ENCODE measurements at regions not wholly inside any gene's neighbourhood (a gene's known extent, or its start where the extent isn't known, plus 50 kb on each side); places are given as distances from the start of the nearest gene placed in this dataset.
"Not testable (repeated sequence)": the region's sequence is repeated elsewhere in the genome, so short reads cannot be mapped to it uniquely, and the experiment has no call there.

GRCh38 chr4:112003231-112003907 is 141.9 kb upstream of the FAM241A start:
- DNase-seq (ENCODE audit: low read depth in 2 of 2): no peak

- DNase-seq (ENCODE audit: low read depth in 2 of 2): no peak
Observed at GRCh38 chr4:112005027-112005426, 140.2 kb upstream of the FAM241A start.

GRCh38 chr4:112007391-112007790 is 137.9 kb upstream of the FAM241A start:
- no peak for DNase-seq (ENCODE audit: low read depth in 2 of 2)

- DNase-seq (ENCODE audit: low read depth in 2 of 2): no peak
Observed at GRCh38 chr4:112015960-112016359, 129.3 kb upstream of the FAM241A start.

- DNase-seq (ENCODE audit: low read depth in 2 of 2): no peak
Observed at GRCh38 chr4:112023402-112023950, 121.8 kb upstream of the FAM241A start.

- DNase-seq (ENCODE audit: low read depth in 2 of 2): no peak
Observed at GRCh38 chr4:112026058-112026457, 119.2 kb upstream of the FAM241A start.

GRCh38 chr4:112029771-112030171 is 115.5 kb upstream of the FAM241A start:
- no peak for DNase-seq (ENCODE audit: low read depth in 2 of 2)

- DNase-seq (ENCODE audit: low read depth in 2 of 2): no peak
Observed at GRCh38 chr4:112031712-112032328, 113.4 kb upstream of the FAM241A start.

- no peak for DNase-seq (ENCODE audit: low read depth in 2 of 2)
Observed at GRCh38 chr4:112036886-112037285, 108.4 kb upstream of the FAM241A start.

GRCh38 chr4:112038861-112039260 is 106.4 kb upstream of the FAM241A start:
- no peak for DNase-seq (ENCODE audit: low read depth in 2 of 2)

GRCh38 chr4:112049119-112049518 is 96.1 kb upstream of the FAM241A start:
- not testable (repeated sequence) for DNase-seq (ENCODE audit: low read depth in 2 of 2)

- no peak for DNase-seq (ENCODE audit: low read depth in 2 of 2)
Observed at GRCh38 chr4:112053825-112054350, 91.4 kb upstream of the FAM241A start.

GRCh38 chr4:112055100-112055499 is 90.2 kb upstream of the FAM241A start:
- DNase-seq (ENCODE audit: low read depth in 2 of 2): no peak

- no peak for DNase-seq (ENCODE audit: low read depth in 2 of 2)
Observed at GRCh38 chr4:112057470-112057869, 87.8 kb upstream of the FAM241A start.

- no peak for DNase-seq (ENCODE audit: low read depth in 2 of 2)
Observed at GRCh38 chr4:112058433-112058832, 86.8 kb upstream of the FAM241A start.

GRCh38 chr4:112060212-112060611 is 85.0 kb upstream of the FAM241A start:
- DNase-seq (ENCODE audit: low read depth in 2 of 2): no peak

GRCh38 chr4:112061207-112061817 is 83.9 kb upstream of the FAM241A start:
- no peak for DNase-seq (ENCODE audit: low read depth in 2 of 2)

- no peak for DNase-seq (ENCODE audit: low read depth in 2 of 2)
Observed at GRCh38 chr4:112063260-112063659, 82.0 kb upstream of the FAM241A start.

GRCh38 chr4:112069110-112069509 is 76.1 kb upstream of the FAM241A start:
- DNase-seq (ENCODE audit: low read depth in 2 of 2): no peak

- no peak for DNase-seq (ENCODE audit: low read depth in 2 of 2)
Observed at GRCh38 chr4:112073181-112073580, 72.1 kb upstream of the FAM241A start.

- peak in 1 of 2 donors; percentile 0 for DNase-seq (ENCODE audit: low read depth in 2 of 2)
Observed at GRCh38 chr4:112075129-112075753, 70.0 kb upstream of the FAM241A start.

- no peak for DNase-seq (ENCODE audit: low read depth in 2 of 2)
Observed at GRCh38 chr4:112075906-112076305, 69.3 kb upstream of the FAM241A start.

Data from activated CD8-positive, alpha-beta memory T cell treated with anti-CD3 and anti-CD28 coated beads for 4 hours (primary cell).